Liver (tissue), 3 donors: ENCODE measurements at regions not wholly inside any gene's neighbourhood (a gene's known extent, or its start where the extent isn't known, plus 50 kb on each side); places are given as distances from the start of the nearest gene placed in this dataset.

Experiments
- ATF3 ChIP-seq: IDR thresholded peaks from 2 replicates; pipeline ENCODE4 v1.6.1; 2016; ENCODE audit warnings: antibody characterized with exemption
- CTCF ChIP-seq: fragments of 150-350 bp; IDR thresholded peaks from 2 replicates; pipeline ENCODE4 v1.5.1; 2017; ENCODE audit warnings: improper control_type of control experiment, low read depth, low read length; ENCODE audit not compliant: missing input control
- FOXA1 ChIP-seq: IDR thresholded peaks from 2 replicates; pipeline ENCODE4 v1.6.1; 2016; ENCODE audit warnings: antibody characterized with exemption
- GABPA ChIP-seq, 2 donors: IDR thresholded peaks in 1 of 2; conservative IDR thresholded peaks in 1 of 2; 2 replicates each; pipeline ENCODE4 v1.6.1; 2016; ENCODE audit warnings: antibody characterized with exemption in 2 of 2, mild to moderate bottlenecking in 1 of 2, moderate library complexity in 1 of 2
- HNF4G ChIP-seq: IDR thresholded peaks from 2 replicates; pipeline ENCODE4 v1.6.1; 2016; ENCODE audit warnings: antibody characterized with exemption
- JUND ChIP-seq, 2 donors: IDR thresholded peaks; 2 replicates each; pipeline ENCODE4 v1.6.1; 2016; ENCODE audit warnings: antibody characterized with exemption in 2 of 2
- RAD21 ChIP-seq, 2 donors: IDR thresholded peaks; 2 replicates each; pipeline ENCODE4 v1.6.1; 2016; ENCODE audit warnings: antibody characterized with exemption in 2 of 2, mild to moderate bottlenecking in 2 of 2
- REST ChIP-seq: IDR thresholded peaks from 2 replicates; pipeline ENCODE4 v1.6.1; 2016; ENCODE audit warnings: antibody characterized with exemption, mild to moderate bottlenecking
- RXRA ChIP-seq, 2 donors: IDR thresholded peaks; 2 replicates each; pipeline ENCODE4 v1.6.1; 2017 to 2018; ENCODE audit warnings: antibody characterized with exemption in 2 of 2, mild to moderate bottlenecking in 1 of 2
- SP1 ChIP-seq: IDR thresholded peaks from 2 replicates; pipeline ENCODE4 v1.6.1; 2018; ENCODE audit warnings: antibody characterized with exemption, mild to moderate bottlenecking
- TAF1 ChIP-seq: conservative IDR thresholded peaks from 2 replicates; pipeline ENCODE4 v1.6.1; 2016; ENCODE audit warnings: antibody characterized with exemption, mild to moderate bottlenecking
- YY1 ChIP-seq: IDR thresholded peaks from 2 replicates; pipeline ENCODE4 v1.6.1; 2016; ENCODE audit warnings: antibody characterized with exemption, mild to moderate bottlenecking
- donor health status: healthy.
- donor health status: healthy.

GRCh38 chr5:29238115-29238514, 1955.4 kb upstream of the CDH6 start:
- no peak for TF ChIP-seq RXRA (IDR thresholded peaks at IDR 0.05)
- TF ChIP-seq TAF1 = no peak
- TF ChIP-seq CTCF = no peak
- no peak for TF ChIP-seq RAD21 (IDR thresholded peaks at IDR 0.05)
- TF ChIP-seq YY1 = no peak
- TF ChIP-seq REST = no peak
- TF ChIP-seq JUND (IDR thresholded peaks at IDR 0.05) = no peak
- no peak for TF ChIP-seq ATF3
- no peak for TF ChIP-seq GABPA (IDR thresholded peaks at IDR 0.05 in 1 of 2, conservative IDR thresholded peaks at IDR 0.05 in 1 of 2)
- TF ChIP-seq SP1 = no peak
- TF ChIP-seq FOXA1 = no peak
- TF ChIP-seq HNF4G = no peak
